Hepatocyte (in vitro differentiated cells): ENCODE measurements at regions not wholly inside any gene's neighbourhood (a gene's known extent, or its start where the extent isn't known, plus 50 kb on each side); places are given as distances from the start of the nearest gene placed in this dataset.

ENCODE experiments used
- EZH2 ChIP-seq: fragments of 200-600 bp; sonication (generic); IDR thresholded peaks from 2 replicates; pipeline ENCODE4 v1.6.1; 2016; ENCODE audit warnings: antibody characterized with exemption, mild to moderate bottlenecking, borderline replicate concordance
- TF ChIP-seq, protein P1 (sequence below): fragments of 200-600 bp; sonication (generic); IDR thresholded peaks from 2 replicates; pipeline ENCODE4 v1.5.1; 2016; ENCODE audit warnings: antibody characterized with exemption, mild to moderate bottlenecking; ENCODE audit not compliant: poor library complexity

DNA sequence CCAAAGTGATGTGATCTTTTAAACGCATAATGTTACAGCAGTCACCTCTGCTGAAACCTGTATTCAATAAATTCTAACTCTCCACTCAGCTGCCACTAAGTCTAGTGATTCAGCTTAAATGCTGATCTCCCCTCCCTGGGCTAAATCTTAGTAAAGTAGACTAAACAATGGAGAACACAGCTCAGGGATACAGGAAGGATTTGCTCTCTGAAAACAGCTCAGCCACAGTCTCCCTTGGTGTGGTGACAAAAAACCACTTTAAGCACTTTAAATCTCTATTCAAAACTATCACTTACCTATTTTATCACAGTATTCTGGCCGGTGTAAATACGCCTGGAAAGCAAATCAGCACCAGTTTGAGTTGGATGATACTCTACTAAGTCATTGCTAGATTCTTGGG is 130.6 kb downstream of the RFX6 start:
- TF ChIP-seq, protein P1, sequence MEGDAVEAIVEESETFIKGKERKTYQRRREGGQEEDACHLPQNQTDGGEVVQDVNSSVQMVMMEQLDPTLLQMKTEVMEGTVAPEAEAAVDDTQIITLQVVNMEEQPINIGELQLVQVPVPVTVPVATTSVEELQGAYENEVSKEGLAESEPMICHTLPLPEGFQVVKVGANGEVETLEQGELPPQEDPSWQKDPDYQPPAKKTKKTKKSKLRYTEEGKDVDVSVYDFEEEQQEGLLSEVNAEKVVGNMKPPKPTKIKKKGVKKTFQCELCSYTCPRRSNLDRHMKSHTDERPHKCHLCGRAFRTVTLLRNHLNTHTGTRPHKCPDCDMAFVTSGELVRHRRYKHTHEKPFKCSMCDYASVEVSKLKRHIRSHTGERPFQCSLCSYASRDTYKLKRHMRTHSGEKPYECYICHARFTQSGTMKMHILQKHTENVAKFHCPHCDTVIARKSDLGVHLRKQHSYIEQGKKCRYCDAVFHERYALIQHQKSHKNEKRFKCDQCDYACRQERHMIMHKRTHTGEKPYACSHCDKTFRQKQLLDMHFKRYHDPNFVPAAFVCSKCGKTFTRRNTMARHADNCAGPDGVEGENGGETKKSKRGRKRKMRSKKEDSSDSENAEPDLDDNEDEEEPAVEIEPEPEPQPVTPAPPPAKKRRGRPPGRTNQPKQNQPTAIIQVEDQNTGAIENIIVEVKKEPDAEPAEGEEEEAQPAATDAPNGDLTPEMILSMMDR, result no peak
- TF ChIP-seq EZH2, result no peak
